SK-N-SH (cell line): ENCODE measurements at regions not wholly inside any gene's neighbourhood (a gene's known extent, or its start where the extent isn't known, plus 50 kb on each side); places are given as distances from the start of the nearest gene placed in this dataset.

Source experiments
- CTCF ChIA-PET: fragments of 300-600, 350-600 bp; formaldehyde crosslinking; extraction: SDS; loops from one replicate; lab custom pipeline; 2021; lab: Yijun Ruan, JAX
- POLR2A ChIA-PET: fragments of 350-600 bp; sonication (Branson Sonifier 250); formaldehyde crosslinking; extraction: SDS; loops from one replicate; lab custom pipeline; 2020; ENCODE audit warnings: antibody characterized with exemption, inconsistent platforms; lab: Yijun Ruan, JAX
- DNase-seq: peaks from one replicate; pipeline ENCODE4 v3.0.0; 2012
- H2AFZ ChIP-seq: fragments of 200-600 bp; sonication (generic); 2 replicates; pipeline ENCODE4 v1.8.1; 2016; ENCODE audit warnings: antibody characterized with exemption, mild to moderate bottlenecking, low read depth
- H3F3A ChIP-seq: fragments of 200-600 bp; sonication (generic); replicated peaks from 2 replicates; pipeline ENCODE3; 2016; ENCODE audit warnings: antibody characterized with exemption, mild to moderate bottlenecking; ENCODE audit not compliant: insufficient read depth
- H3K27ac ChIP-seq, 2 experiments: fragments of 200-500 bp in 1 of 2; fragments of 200-600 bp in 1 of 2; sonication (Bioruptor generic) in 1 of 2; sonication (generic), shearing (Covaris generic) in 1 of 2; 2 replicates each; pipeline versions ENCODE4 v1.5.1 to v1.6.1; 2014 to 2016; ENCODE audit warnings: low read depth in 2 of 2, inconsistent platforms in 1 of 2, low read length in 1 of 2, mild to moderate bottlenecking in 1 of 2, mixed read lengths in 1 of 2
- H3K27me3 ChIP-seq: fragments of 200-600 bp; sonication (generic), shearing (Covaris generic); 2 replicates; pipeline ENCODE4 v1.6.1; 2016; ENCODE audit warnings: mixed run types; ENCODE audit not compliant: insufficient read depth
- H3K36me3 ChIP-seq, 2 experiments: fragments of 200-500 bp in 1 of 2; fragments of 200-600 bp in 1 of 2; sonication (Bioruptor generic) in 1 of 2; sonication (generic) in 1 of 2; replicated peaks in 1 of 2; 2 replicates each; pipeline versions ENCODE3 to v1.5.1; 2014 to 2016; ENCODE audit warnings: low read length in 1 of 2, mild to moderate bottlenecking in 1 of 2; ENCODE audit not compliant: insufficient read depth in 2 of 2, control insufficient read depth in 1 of 2
- H3K4me1 ChIP-seq, 2 experiments: fragments of 200-500 bp in 1 of 2; fragments of 200-600 bp in 1 of 2; sonication (Bioruptor generic) in 1 of 2; sonication (generic), shearing (Covaris generic) in 1 of 2; 2 replicates each; pipeline versions ENCODE4 v1.5.1 to v1.6.1; 2014 to 2016; ENCODE audit warnings: low read depth in 1 of 2, low read length in 1 of 2, mixed run types in 1 of 2; ENCODE audit not compliant: insufficient read depth in 2 of 2, control insufficient read depth in 1 of 2
- H3K4me2 ChIP-seq: fragments of 200-600 bp; sonication (generic), shearing (Covaris generic); 2 replicates; pipeline ENCODE4 v1.6.1; 2017; ENCODE audit warnings: mixed run types
- H3K4me3 ChIP-seq, 2 experiments: fragments of 200-500 bp in 1 of 2; fragments of 200-600 bp in 1 of 2; sonication (Bioruptor generic) in 1 of 2; sonication (generic), shearing (Covaris generic) in 1 of 2; 2 replicates each; pipeline versions ENCODE4 v1.5.1 to v1.8.1; 2014 to 2016; ENCODE audit warnings: low read depth in 2 of 2, inconsistent platforms in 1 of 2, low read length in 1 of 2, mild to moderate bottlenecking in 1 of 2, mixed read lengths in 1 of 2, moderate library complexity in 1 of 2
- H3K79me2 ChIP-seq: fragments of 200-600 bp; sonication (generic); 2 replicates; pipeline ENCODE4 v1.8.1; 2017; ENCODE audit warnings: mild to moderate bottlenecking; ENCODE audit not compliant: insufficient read depth
- H3K9ac ChIP-seq: fragments of 200-600 bp; sonication (generic); 2 replicates; pipeline ENCODE4 v1.6.1; 2017; ENCODE audit warnings: mixed run types
- H3K9me2 ChIP-seq: fragments of 200-600 bp; sonication (generic); 2 replicates; pipeline ENCODE4 v1.6.1; 2017; ENCODE audit warnings: mixed run types
- H3K9me3 ChIP-seq: fragments of 200-600 bp; sonication (generic); 2 replicates; pipeline ENCODE4 v1.6.1; 2017; ENCODE audit warnings: mixed run types, mild to moderate bottlenecking, moderate library complexity
- H4K20me1 ChIP-seq: fragments of 200-600 bp; sonication (generic); 2 replicates; pipeline ENCODE4 v1.6.1; 2017; ENCODE audit warnings: mild to moderate bottlenecking, mixed run types; ENCODE audit not compliant: insufficient read depth
- FOSL2 ChIP-seq: IDR thresholded peaks from 2 replicates; pipeline ENCODE4 v1.4.0; 2012; ENCODE audit warnings: low read depth, mild to moderate bottlenecking, moderate library complexity, borderline replicate concordance
- FOXM1 ChIP-seq: IDR thresholded peaks from 2 replicates; pipeline ENCODE4 v1.4.0; 2012; ENCODE audit warnings: low read depth, mild to moderate bottlenecking
- JUND ChIP-seq: IDR thresholded peaks from 2 replicates; pipeline ENCODE4 v1.4.0; 2012
- MEF2A ChIP-seq: IDR thresholded peaks from 2 replicates; pipeline ENCODE4 v1.4.0; 2012; ENCODE audit warnings: low read depth, borderline replicate concordance
- MXI1 ChIP-seq: IDR thresholded peaks from 2 replicates; pipeline ENCODE4 v1.6.1; 2012; ENCODE audit warnings: mild to moderate bottlenecking, low read depth, low read length, improper control_type of control experiment
- NFIC ChIP-seq: IDR thresholded peaks from 2 replicates; pipeline ENCODE4 v1.4.0; 2012; ENCODE audit warnings: borderline replicate concordance
- POLR2AphosphoS5 ChIP-seq: IDR thresholded peaks from 2 replicates; pipeline ENCODE4 v1.6.1; 2012; ENCODE audit warnings: low read depth, low read length
- TAF1 ChIP-seq: IDR thresholded peaks from 2 replicates; pipeline ENCODE4 v1.6.1; 2012; ENCODE audit warnings: low read depth, mild to moderate bottlenecking, low read length, moderate library complexity, borderline replicate concordance
- YY1 ChIP-seq: IDR thresholded peaks from 2 replicates; pipeline ENCODE4 v1.4.0; 2012; ENCODE audit warnings: low read depth, mild to moderate bottlenecking
- WGBS: methylation state at CpG from one replicate; pipeline ENCODE4 v1.1.6; 2017; ENCODE audit warnings: low lambda C conversion rate; 5-methylcytosine and 5-hydroxymethylcytosine counted together
- TF ChIP-seq, protein P1 (sequence below): fragments of 150-350 bp; IDR thresholded peaks from 2 replicates; pipeline ENCODE4 v1.6.1; 2016; ENCODE audit warnings: mild to moderate bottlenecking, low read depth, low read length
- TF ChIP-seq, protein P2 (sequence below): IDR thresholded peaks from 2 replicates; pipeline ENCODE4 v1.4.0; 2012; ENCODE audit warnings: low read depth
- TF ChIP-seq, protein P3 (sequence below): fragments of 200-600 bp; sonication (generic); IDR thresholded peaks from 2 replicates; pipeline ENCODE4 v1.6.1; 2017; ENCODE audit warnings: antibody characterized with exemption, mild to moderate bottlenecking, moderate library complexity

DNA sequence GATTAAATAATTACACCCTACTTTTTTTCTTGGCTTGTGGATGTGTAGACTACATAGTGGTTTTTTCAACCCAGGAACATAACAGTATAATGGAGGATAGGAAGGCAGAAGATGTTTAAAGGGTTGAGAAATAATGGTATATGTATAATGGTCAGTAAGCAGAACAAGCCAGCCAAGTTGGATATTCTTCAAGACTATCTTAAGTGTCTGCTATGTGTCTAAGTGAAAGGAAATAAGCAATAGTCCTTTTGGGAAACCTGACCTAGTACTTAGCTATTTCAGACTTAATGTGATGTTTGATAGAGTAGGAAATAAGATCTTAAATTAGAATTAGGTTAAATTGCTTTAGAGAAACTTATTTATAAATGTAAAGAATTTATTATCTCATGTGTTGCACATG lies 85.7 kb downstream of the PTPDC1 start:
- TF ChIP-seq, protein P1, sequence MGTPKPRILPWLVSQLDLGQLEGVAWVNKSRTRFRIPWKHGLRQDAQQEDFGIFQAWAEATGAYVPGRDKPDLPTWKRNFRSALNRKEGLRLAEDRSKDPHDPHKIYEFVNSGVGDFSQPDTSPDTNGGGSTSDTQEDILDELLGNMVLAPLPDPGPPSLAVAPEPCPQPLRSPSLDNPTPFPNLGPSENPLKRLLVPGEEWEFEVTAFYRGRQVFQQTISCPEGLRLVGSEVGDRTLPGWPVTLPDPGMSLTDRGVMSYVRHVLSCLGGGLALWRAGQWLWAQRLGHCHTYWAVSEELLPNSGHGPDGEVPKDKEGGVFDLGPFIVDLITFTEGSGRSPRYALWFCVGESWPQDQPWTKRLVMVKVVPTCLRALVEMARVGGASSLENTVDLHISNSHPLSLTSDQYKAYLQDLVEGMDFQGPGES: no peak
- TF ChIP-seq YY1: no peak
- ChIA-PET CTCF (interaction anchor here (1.4 kb wide), 1 partner anchor 43 kb away, joined by 4 read pairs; no protein-coding TSS in a partner anchor), POLR2A (no interaction called here)
- Histone ChIP-seq H2AFZ (no peak overlapping the region), H4K20me1 (peaks cover 81% of the 10 kb centered on the region), H3K27me3 (no peaks in the 10 kb centered on the region), H3K27ac (peak overlapping the region; percentile 25 to 34; a peak in 3 of 4 replicates), H3K9ac (no peak overlapping the region), H3K4me1 (peaks cover 28 to 31% of the 10 kb centered on the region in 2 experiments; a peak in 3 of 4 replicates), H3K79me2 (peaks cover 82% of the 10 kb centered on the region), H3K4me3 (no peak overlapping the region; a peak in 1 of 4 replicates), H3K4me2 (peak overlapping the region; percentile 81), H3K9me3 (no peaks in the 10 kb centered on the region), H3K9me2 (no peaks in the 10 kb centered on the region), H3F3A (peaks cover 23% of the 10 kb centered on the region), H3K36me3 (peaks cover 21 to 41% of the 10 kb centered on the region in 2 experiments)
- no peak for DNase-seq

DNA sequence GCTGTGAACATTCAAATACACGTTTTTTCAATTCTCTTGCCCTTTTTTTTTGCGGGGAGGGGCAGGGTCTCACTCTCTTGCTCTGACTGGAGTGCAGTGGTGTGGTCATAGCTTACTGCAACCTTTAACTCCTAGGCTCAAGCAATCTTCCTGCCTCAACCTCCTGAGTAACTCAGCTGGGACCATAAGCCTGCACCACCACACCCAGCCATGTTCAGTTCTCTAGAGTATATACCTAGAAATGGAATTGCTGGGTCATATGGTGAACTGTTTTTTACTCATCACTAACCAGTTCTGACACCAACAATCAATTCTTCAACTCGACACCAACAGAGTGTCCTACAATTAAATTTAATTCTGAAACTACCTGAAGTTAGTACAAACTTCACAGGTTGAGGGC lies 85.5 kb upstream of the ZNF169 start:
- Histone ChIP-seq H2AFZ (no peak overlapping the region), H3K27me3 (no peaks in the 10 kb centered on the region), H3K27ac (no peak overlapping the region), H3K9me2 (no peaks in the 10 kb centered on the region), H4K20me1 (peaks cover 99% of the 10 kb centered on the region), H3K9me3 (no peaks in the 10 kb centered on the region), H3K36me3 (peaks cover 49 to 74% of the 10 kb centered on the region in 2 experiments), H3K4me3 (no peak overlapping the region), H3K4me2 (no peak overlapping the region), H3K4me1 (peaks cover 26 to 52% of the 10 kb centered on the region in 2 experiments; a peak in 3 of 4 replicates), H3F3A (peaks cover 18% of the 10 kb centered on the region), H3K79me2 (peaks cover 100% of the 10 kb centered on the region), H3K9ac (no peak overlapping the region)
- CTCF ChIA-PET: interaction anchor here (1.1 to 1.2 kb wide), 2 partner anchors 10 to 160 kb away, joined by 3 read pairs; no protein-coding TSS in a partner anchor
- no peak for DNase-seq
- POLR2A ChIA-PET: interaction anchor here (0.6 kb wide), 1 partner anchor 199 kb away, joined by 4 read pairs; no protein-coding TSS in a partner anchor
- no peak for TF ChIP-seq MXI1
- no peak for TF ChIP-seq TAF1
- TF ChIP-seq FOSL2: no peak
- no peak for TF ChIP-seq NFIC
- TF ChIP-seq, protein P2, sequence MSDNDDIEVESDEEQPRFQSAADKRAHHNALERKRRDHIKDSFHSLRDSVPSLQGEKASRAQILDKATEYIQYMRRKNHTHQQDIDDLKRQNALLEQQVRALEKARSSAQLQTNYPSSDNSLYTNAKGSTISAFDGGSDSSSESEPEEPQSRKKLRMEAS: no peak
- TF ChIP-seq POLR2AphosphoS5: no peak
- TF ChIP-seq MEF2A: no peak
- TF ChIP-seq, protein P3, sequence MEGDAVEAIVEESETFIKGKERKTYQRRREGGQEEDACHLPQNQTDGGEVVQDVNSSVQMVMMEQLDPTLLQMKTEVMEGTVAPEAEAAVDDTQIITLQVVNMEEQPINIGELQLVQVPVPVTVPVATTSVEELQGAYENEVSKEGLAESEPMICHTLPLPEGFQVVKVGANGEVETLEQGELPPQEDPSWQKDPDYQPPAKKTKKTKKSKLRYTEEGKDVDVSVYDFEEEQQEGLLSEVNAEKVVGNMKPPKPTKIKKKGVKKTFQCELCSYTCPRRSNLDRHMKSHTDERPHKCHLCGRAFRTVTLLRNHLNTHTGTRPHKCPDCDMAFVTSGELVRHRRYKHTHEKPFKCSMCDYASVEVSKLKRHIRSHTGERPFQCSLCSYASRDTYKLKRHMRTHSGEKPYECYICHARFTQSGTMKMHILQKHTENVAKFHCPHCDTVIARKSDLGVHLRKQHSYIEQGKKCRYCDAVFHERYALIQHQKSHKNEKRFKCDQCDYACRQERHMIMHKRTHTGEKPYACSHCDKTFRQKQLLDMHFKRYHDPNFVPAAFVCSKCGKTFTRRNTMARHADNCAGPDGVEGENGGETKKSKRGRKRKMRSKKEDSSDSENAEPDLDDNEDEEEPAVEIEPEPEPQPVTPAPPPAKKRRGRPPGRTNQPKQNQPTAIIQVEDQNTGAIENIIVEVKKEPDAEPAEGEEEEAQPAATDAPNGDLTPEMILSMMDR: no peak
- no peak for TF ChIP-seq JUND
- no peak for TF ChIP-seq FOXM1
- 80% methylated on average over 3 of the region's 3 CpGs for WGBS
